Effector memory CD4-positive, alpha-beta T cell (primary cell): ENCODE measurements at regions not wholly inside any gene's neighbourhood (a gene's known extent, or its start where the extent isn't known, plus 50 kb on each side); places are given as distances from the start of the nearest gene placed in this dataset.
"Not testable (repeated sequence)": the region's sequence is repeated elsewhere in the genome, so short reads cannot be mapped to it uniquely, and the experiment has no call there.

Experiments used
- DNase-seq, 3 donors: peaks; one replicate each; pipeline ENCODE4 v3.0.0-alpha.2; 2020
- H3K27ac ChIP-seq: 2 replicates; pipeline ENCODE4 v1.7.0; 2013; ENCODE audit warnings: mild to moderate bottlenecking, low read length, moderate library complexity; ENCODE audit not compliant: insufficient read depth, poor library complexity, severe bottlenecking
- H3K27me3 ChIP-seq: replicated peaks from 2 replicates; pipeline ENCODE4 v1.7.0; 2013; ENCODE audit warnings: mild to moderate bottlenecking, low read length; ENCODE audit not compliant: insufficient read depth, control insufficient read depth, poor library complexity, severe bottlenecking
- H3K36me3 ChIP-seq: 2 replicates; pipeline ENCODE4 v1.7.0; 2013; ENCODE audit warnings: mild to moderate bottlenecking, low read length, moderate library complexity; ENCODE audit not compliant: control insufficient read depth, insufficient read depth
- H3K4me1 ChIP-seq: 2 replicates; pipeline ENCODE4 v1.7.0; 2013; ENCODE audit warnings: low read length, mild to moderate bottlenecking; ENCODE audit not compliant: control insufficient read depth, insufficient read depth, poor library complexity, severe bottlenecking
- H3K4me3 ChIP-seq: 2 replicates; pipeline ENCODE4 v1.7.0; 2013; ENCODE audit warnings: low read length, low read depth, mild to moderate bottlenecking; ENCODE audit not compliant: insufficient read depth, poor library complexity, severe bottlenecking
- H3K9me3 ChIP-seq: 2 replicates; pipeline ENCODE4 v1.7.0; 2013; ENCODE audit warnings: mild to moderate bottlenecking, low read length, moderate library complexity; ENCODE audit not compliant: control insufficient read depth

DNA sequence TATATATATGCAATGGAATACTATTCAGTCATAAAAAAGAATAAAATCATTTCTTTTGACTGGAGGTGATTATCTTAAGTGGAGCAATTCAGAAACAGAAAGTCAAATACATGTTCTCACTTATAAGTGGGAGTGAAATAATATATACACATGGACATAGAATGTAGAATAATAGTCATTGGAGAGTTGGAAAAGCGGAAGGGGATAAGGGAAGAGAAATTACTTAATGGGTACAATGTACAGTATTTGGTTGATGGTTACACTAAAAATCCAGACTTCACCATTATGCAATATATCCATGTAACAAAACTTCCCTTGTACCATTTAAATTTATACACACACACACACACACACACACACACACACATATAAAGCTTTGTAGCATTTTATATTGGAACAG is 84.3 kb downstream of the RAP2B start:
- Histone ChIP-seq H3K36me3 (no peaks in the 10 kb centered on the region), H3K27ac (no peak overlapping the region), H3K4me1 (peaks cover 5% of the 10 kb centered on the region), H3K9me3 (no peaks in the 10 kb centered on the region), H3K27me3 (no peaks in the 10 kb centered on the region), H3K4me3 (no peak overlapping the region)
- DNase-seq = no peak

DNA sequence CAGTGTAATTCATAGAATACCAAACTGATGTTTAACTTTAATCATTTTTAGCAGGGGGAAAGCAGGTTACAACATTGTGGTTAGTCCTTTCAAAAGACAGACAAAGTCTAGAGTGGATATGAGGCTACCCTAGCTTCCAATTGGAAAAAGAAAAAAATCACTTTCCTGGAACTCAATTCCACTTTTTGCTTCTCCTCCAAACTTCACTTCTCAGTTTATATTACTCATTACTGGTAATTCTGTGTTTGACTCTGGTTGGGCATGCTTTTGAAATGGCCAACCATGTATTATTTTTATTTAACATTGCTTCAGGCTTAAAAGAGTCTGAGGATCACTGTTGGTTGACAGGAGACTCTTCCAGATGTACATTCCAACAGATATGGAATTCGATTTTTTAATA is 84.8 kb downstream of the RAP2B start:
- Histone ChIP-seq H3K36me3 (no peaks in the 10 kb centered on the region), H3K4me3 (no peak overlapping the region), H3K27me3 (no peaks in the 10 kb centered on the region), H3K27ac (no peak overlapping the region), H3K4me1 (peaks cover 5% of the 10 kb centered on the region), H3K9me3 (no peaks in the 10 kb centered on the region)
- DNase-seq = no peak

DNA sequence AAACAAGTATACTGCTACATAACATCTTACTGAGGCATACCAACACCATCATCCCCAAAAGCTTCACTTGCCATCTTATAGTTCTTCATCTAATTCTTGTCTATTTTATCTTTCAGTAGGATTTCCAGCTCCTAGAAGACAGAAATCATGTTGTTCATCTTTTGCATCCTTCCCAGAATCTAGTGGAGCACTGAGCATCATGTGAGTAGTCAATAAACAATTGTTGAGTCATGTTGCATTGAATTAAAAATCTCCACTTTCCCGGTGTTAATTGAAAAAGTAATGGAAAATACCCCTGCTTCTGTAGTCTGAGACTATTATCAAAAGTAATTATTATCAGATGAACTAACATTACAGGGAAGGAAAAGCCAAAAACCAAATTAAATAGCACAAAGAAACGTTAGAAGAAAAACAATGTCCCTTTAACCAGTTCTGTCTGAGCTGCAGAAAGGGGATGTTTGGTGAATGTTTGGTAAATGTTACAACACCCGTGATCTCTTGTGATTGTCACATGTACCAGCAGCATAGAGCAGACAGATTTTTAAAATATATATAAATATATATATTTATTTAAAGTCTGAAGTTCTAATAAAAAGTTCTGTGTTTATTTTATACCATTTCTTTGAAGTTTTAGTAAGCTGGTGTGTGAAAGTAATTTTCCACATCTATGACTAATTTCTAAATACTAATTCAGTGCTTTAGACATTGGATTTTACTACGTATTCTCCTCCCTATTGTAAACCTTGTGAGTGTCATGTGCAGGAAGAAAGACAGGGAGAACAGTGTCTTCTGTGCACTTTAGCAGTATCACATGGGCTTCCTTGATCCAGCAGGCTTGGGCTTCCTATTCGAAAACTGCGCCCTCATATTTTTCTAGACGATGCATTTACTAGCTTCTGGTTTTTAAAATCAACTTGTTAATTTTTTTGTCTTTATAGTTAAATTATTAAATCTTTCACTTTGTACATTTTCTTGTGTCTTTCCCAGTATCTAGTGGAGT is 85.6 kb downstream of the RAP2B start:
- Histone ChIP-seq H3K4me3 (no peak overlapping the region), H3K36me3 (no peaks in the 10 kb centered on the region), H3K27ac (no peak overlapping the region), H3K9me3 (no peaks in the 10 kb centered on the region), H3K27me3 (no peaks in the 10 kb centered on the region), H3K4me1 (peaks cover 5% of the 10 kb centered on the region)
- DNase-seq = no peak

DNA sequence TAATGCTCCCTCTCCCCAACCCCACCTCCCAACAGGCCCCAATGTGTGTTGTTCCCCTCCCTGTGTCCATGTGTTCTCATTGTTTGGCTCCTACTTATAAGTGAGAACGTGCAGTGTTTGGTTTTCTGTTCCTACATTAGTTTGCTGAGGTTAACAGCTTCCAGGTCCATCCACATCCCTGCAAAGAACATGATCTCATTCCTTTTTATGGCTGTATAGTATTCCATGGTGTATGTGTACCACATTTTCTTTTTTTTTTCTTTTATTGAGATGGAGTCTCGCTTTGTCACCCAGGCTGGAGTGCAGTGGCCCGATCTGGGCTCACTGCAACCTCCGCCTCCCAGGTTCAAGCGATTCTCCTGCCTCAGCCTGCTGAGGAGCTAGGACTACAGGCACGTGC is 86.8 kb downstream of the RAP2B start:
- not testable (repeated sequence) for H3K36me3 ChIP-seq, H3K9me3 ChIP-seq, H3K4me3 ChIP-seq, H3K27me3 ChIP-seq, DNase-seq, H3K4me1 ChIP-seq, H3K27ac ChIP-seq

DNA sequence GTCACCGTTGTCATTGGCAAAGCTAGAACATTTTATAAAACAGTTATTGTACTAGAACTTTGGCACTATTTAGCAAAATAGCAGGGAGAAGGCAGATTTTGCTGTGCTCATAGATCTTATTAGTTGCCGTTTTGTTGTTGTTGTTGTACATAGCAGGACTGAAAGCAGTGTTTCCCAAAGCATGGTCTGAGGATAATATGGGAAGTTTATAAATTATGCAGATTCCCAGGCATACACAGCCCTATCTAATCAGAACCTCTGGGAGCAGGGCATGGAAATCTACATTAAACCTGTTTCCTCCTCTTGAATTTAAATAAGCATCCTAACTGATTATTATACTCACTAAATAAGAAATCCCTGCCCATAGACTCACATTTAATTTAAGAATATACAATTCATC is 87.9 kb downstream of the RAP2B start:
- H3K27ac ChIP-seq = no peak overlapping the region
- peaks cover 5% of the 10 kb centered on the region for H3K4me1 ChIP-seq
- H3K4me3 ChIP-seq = no peak overlapping the region
- H3K9me3 ChIP-seq = no peaks in the 10 kb centered on the region
- no peaks in the 10 kb centered on the region for H3K27me3 ChIP-seq
- no peak for DNase-seq
- no peaks in the 10 kb centered on the region for H3K36me3 ChIP-seq

DNA sequence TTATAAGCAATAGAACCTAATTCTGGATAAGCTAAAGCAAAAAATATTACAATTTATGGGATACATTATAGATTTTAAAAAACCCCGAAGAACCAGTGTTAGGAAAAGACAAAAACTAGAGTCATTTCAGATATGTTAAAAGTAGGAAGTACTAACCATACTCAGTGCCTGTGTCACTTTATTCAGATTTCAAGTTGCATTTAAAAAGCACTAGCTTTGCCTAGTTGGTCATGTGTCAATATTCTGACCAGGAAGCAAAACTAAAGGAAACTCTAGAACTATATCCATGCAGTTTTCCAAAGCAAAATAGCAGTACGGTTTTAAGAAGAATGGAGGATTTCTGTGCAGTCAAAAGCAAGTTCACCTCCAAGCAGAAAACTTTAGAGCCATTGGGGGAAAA is 88.4 kb downstream of the RAP2B start:
- Histone ChIP-seq H3K4me1 (peaks cover 5% of the 10 kb centered on the region), H3K27me3 (no peaks in the 10 kb centered on the region), H3K36me3 (no peaks in the 10 kb centered on the region), H3K4me3 (no peak overlapping the region), H3K9me3 (no peaks in the 10 kb centered on the region), H3K27ac (no peak overlapping the region)
- no peak for DNase-seq

DNA sequence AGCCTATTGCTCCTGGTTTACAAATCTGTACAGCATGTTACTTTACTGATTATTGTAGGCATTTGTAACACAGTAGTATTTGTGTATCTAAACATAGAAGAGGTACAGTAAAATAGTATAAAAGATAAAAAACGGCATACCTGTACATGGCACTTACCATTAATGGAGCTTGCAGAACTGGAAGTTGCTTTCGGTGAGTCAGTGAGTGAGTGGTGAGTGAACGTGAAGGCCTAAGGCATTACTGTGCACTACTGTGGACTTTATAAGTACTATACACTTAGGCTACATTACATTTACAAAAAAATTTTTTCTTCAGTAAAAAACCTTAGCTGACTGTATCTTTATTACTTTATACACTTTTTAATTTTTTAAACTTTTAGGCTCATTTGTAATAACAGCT is 90.9 kb downstream of the RAP2B start:
- H3K36me3 ChIP-seq = no peaks in the 10 kb centered on the region

DNA sequence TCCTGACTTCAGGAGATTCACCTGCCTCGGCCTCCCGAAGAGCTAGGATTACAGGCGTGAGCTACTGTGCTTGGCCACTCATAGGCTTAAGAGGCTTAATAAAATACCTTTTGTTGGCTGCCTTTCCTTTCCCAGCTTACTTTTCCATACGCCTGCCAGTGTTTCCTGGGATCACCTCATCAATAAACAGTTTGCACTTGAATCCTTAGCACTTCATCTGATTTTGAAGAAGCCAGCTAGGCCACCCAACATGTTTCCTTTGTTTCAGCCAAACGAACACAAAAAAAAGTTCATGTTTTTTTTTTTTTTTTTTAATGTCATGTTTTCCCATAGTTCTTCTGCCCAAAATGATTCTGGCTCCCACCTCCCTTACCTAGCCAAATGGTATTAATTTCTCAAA is 92.3 kb downstream of the RAP2B start:
- H3K4me3 ChIP-seq = no peak overlapping the region
- H3K36me3 ChIP-seq = no peaks in the 10 kb centered on the region
- no peak for DNase-seq
- H3K9me3 ChIP-seq = no peaks in the 10 kb centered on the region
- H3K27me3 ChIP-seq = no peaks in the 10 kb centered on the region
- no peaks in the 10 kb centered on the region for H3K4me1 ChIP-seq
- no peak overlapping the region for H3K27ac ChIP-seq

More for the DNA sequence above, 90.9 kb downstream of the RAP2B start:
- Histone ChIP-seq H3K4me3 (no peak overlapping the region), H3K9me3 (no peaks in the 10 kb centered on the region), H3K27me3 (no peaks in the 10 kb centered on the region), H3K4me1 (peaks cover 5% of the 10 kb centered on the region), H3K27ac (no peak overlapping the region)
- DNase-seq = no peak

DNA sequence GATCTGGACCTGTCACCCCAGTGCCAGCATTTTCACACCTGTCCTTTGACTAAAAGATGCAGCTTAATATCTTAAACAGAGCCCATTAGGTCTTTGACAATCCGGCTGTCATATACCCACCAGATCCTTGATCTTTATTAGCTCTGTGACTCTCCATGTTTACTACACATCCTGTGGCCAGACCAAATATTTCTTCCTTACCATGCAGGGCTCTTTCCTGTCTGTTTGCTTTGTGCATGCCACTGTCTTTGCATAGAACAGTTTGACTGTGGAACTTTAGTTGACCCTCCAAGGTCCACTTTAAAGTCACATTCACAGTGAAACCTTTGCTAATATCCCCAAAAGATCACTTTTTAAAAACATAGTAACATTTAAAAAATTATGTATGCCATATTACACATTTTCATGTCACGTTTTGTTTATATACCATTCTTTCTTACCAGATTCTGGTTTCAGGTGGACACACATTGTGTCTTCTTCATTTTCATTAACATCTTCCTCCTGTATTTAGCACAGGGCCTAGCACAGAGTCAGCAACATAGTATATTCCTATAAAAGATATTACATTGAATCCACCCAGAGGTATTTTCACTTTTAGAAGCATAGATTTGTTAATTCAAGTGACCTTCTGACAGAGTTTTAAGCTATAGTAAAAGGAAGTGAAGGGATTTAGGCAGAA is 95.8 kb downstream of the RAP2B start:
- no peaks in the 10 kb centered on the region for H3K27me3 ChIP-seq
- H3K36me3 ChIP-seq = no peaks in the 10 kb centered on the region
- no peak overlapping the region for H3K27ac ChIP-seq
- no peaks in the 10 kb centered on the region for H3K4me1 ChIP-seq
- no peak overlapping the region for H3K4me3 ChIP-seq
- H3K9me3 ChIP-seq = no peaks in the 10 kb centered on the region
- no peak for DNase-seq

DNA sequence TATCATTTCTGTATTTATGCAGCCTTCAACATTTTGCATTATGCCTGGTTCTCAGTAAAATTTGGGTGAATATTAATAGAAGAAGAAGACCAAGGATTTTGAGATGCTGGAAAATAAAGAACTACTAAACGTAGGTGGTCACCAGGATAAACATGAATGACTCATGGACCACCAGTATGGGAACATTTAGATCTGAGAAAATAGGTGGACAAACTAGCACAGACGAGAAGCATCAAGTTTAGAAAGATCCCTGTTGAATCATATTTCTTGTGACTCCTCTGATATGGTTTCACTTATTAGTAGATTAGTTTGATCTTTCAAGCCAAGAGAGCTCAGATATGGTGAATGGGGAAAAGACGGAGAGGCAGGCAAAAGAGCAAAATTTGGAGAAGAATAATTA is 97.9 kb downstream of the RAP2B start:
- DNase-seq = no peak
- Histone ChIP-seq H3K4me1 (no peaks in the 10 kb centered on the region), H3K27ac (no peak overlapping the region), H3K27me3 (no peaks in the 10 kb centered on the region), H3K9me3 (no peaks in the 10 kb centered on the region), H3K36me3 (no peaks in the 10 kb centered on the region), H3K4me3 (no peak overlapping the region)
